Thyroid gland (tissue), 4 donors: ENCODE measurements at regions not wholly inside any gene's neighbourhood (a gene's known extent, or its start where the extent isn't known, plus 50 kb on each side); places are given as distances from the start of the nearest gene placed in this dataset.
"Not testable (repeated sequence)": the region's sequence is repeated elsewhere in the genome, so short reads cannot be mapped to it uniquely, and the experiment has no call there.

Experiments
- DNase-seq, 2 donors: peaks; one replicate each; pipeline ENCODE4 v3.0.0-alpha.2; 2019
- H3K27ac ChIP-seq, 3 donors: fragments of 200-600 bp; sonication (generic); 1 replicate in 2 of 3; 2 replicates in 1 of 3; pipeline ENCODE4 v1.5.1; 2016 to 2019; ENCODE audit warnings: mild to moderate bottlenecking in 1 of 3, moderate library complexity in 1 of 3
- H3K27me3 ChIP-seq: fragments of 200-600 bp; sonication (generic); one replicate; pipeline ENCODE4 v1.5.1; 2019
- H3K36me3 ChIP-seq, 2 donors: fragments of 200-600 bp; sonication (generic); one replicate each; pipeline ENCODE4 v1.5.1; 2016 to 2019
- H3K4me1 ChIP-seq, 2 donors: fragments of 200-600 bp; sonication (generic); one replicate each; pipeline ENCODE4 v1.5.1; 2017 to 2019
- H3K4me3 ChIP-seq, 3 donors: fragments of 200-600 bp; sonication (generic); replicated peaks in 1 of 3; 1 replicate in 2 of 3; 2 replicates in 1 of 3; pipeline ENCODE4 v1.5.1; 2016; ENCODE audit warnings: mild to moderate bottlenecking in 1 of 3
- H3K9me3 ChIP-seq: fragments of 200-600 bp; sonication (generic); one replicate; pipeline ENCODE4 v1.5.1; 2017
- POLR2A ChIP-seq, 2 donors: fragments of 450-650 bp; IDR thresholded peaks; one replicate each; pipeline ENCODE4 v1.6.1; 2017; ENCODE audit warnings: antibody characterized with exemption in 2 of 2, mild to moderate bottlenecking in 2 of 2, moderate library complexity in 1 of 2
- WGBS, 2 donors: methylation state at CpG; one replicate each; pipeline ENCODE4 v1.1.5; 2017; 5-methylcytosine and 5-hydroxymethylcytosine counted together
- intact Hi-C: fragments of 100-400 bp; cut with DNase I; formaldehyde crosslinking; loops from one replicate; pipeline ENCODE4 v1.15.1; 2023
- TF ChIP-seq, protein P1 (sequence below), 6 experiments: fragments of 200-600 bp in 3 of 6; fragments of 450-650 bp in 3 of 6; sonication (generic) in 3 of 6; IDR thresholded peaks; one replicate each; pipeline ENCODE4 v1.5.1; 2016 to 2019; ENCODE audit warnings: antibody characterized with exemption in 6 of 6, mild to moderate bottlenecking in 2 of 6, inconsistent platforms in 1 of 6, moderate library complexity in 1 of 6

DNA sequence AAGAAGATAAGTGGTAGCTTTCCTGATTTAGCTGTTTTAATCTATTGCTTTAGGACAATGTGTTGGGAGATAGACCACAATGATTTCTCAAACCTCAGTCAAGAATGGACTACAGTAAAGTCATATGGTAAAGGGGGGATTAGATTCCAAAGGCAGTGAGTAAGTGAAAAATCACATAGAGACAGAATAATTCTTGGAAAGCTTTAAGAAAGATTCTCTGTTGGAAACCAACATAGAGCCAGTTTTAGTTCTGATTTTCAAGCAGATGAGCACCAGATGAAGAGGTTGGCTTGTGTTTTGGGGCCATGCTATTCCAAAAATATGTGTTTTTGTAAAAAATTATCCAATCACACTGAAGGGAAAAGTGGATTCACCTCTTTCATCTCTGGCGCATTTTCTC is 256.8 kb upstream of the RPS23 start:
- intact Hi-C loops = no loop called here
- Histone ChIP-seq H3K36me3 (no peaks in the 10 kb centered on the region), H3K27me3 (no peaks in the 10 kb centered on the region), H3K9me3 (no peaks in the 10 kb centered on the region), H3K4me1 (no peaks in the 10 kb centered on the region), H3K4me3 (no peak overlapping the region), H3K27ac (no peak overlapping the region)
- no peak for DNase-seq
- no peak for TF ChIP-seq POLR2A (IDR thresholded peaks at IDR 0.05)
- TF ChIP-seq, protein P1, sequence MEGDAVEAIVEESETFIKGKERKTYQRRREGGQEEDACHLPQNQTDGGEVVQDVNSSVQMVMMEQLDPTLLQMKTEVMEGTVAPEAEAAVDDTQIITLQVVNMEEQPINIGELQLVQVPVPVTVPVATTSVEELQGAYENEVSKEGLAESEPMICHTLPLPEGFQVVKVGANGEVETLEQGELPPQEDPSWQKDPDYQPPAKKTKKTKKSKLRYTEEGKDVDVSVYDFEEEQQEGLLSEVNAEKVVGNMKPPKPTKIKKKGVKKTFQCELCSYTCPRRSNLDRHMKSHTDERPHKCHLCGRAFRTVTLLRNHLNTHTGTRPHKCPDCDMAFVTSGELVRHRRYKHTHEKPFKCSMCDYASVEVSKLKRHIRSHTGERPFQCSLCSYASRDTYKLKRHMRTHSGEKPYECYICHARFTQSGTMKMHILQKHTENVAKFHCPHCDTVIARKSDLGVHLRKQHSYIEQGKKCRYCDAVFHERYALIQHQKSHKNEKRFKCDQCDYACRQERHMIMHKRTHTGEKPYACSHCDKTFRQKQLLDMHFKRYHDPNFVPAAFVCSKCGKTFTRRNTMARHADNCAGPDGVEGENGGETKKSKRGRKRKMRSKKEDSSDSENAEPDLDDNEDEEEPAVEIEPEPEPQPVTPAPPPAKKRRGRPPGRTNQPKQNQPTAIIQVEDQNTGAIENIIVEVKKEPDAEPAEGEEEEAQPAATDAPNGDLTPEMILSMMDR (IDR thresholded peaks at IDR 0.05) = no peak
- 84 to 92% methylated on average over 1 of the region's 1 CpG for WGBS, 2 donors

DNA sequence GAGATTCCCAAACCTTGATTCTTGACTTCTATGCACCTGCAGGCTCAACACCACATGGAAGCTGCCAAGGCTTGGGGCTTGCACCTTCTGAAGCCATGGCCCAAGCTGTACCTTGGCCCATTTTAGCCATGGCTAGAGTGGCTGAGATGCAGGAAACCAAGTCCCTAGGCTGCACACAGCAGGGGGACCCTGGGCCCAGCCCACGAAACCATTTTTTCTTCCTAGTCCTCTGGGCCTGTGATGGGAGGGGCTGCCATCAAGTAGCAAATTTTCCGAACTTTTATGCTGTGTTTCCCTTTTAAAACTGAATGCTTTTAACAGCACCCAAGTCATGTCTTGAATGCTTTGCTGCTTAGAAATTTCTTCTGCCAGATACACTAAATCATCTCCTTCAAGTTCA is 253.9 kb upstream of the RPS23 start:
- H3K4me1 ChIP-seq, H3K36me3 ChIP-seq, H3K4me3 ChIP-seq, H3K27ac ChIP-seq, H3K27me3 ChIP-seq, H3K9me3 ChIP-seq, DNase-seq, intact Hi-C loops: not testable (repeated sequence)
- 82 to 94% methylated on average over 2 of the region's 2 CpGs for WGBS, 2 donors

DNA sequence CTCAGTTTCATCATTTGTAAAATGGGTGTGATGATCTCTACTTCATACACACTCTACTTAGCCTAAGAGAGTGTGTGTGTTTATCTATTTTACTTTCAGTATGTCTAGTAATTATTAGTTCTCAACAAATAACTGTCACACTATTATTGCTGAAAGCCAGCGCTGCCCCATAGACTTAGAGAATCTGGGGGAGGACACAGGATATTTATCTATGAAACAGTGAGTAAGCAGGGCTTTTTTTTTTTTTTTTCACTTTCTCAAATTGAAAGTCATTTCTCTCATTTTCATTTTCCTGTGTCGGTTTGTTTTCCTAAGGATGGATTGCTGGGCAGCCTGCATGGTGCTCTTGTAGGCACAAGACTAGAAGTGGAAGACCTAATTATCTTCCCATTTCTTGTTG is 248.4 kb upstream of the RPS23 start:
- TF ChIP-seq, protein P1 (IDR thresholded peaks at IDR 0.05) = no peak
- no peak for TF ChIP-seq POLR2A (IDR thresholded peaks at IDR 0.05)
- WGBS, 2 donors = 78 to 79% methylated on average over 2 of the region's 2 CpGs
- intact Hi-C loops = no loop called here
- no peak overlapping the region for H3K4me3 ChIP-seq
- H3K9me3 ChIP-seq = no peaks in the 10 kb centered on the region
- no peak overlapping the region for H3K27ac ChIP-seq
- H3K36me3 ChIP-seq = no peaks in the 10 kb centered on the region
- no peak for DNase-seq
- no peaks in the 10 kb centered on the region for H3K4me1 ChIP-seq
- H3K27me3 ChIP-seq = no peaks in the 10 kb centered on the region

- no peak for DNase-seq
- no peaks in the 10 kb centered on the region for H3K36me3 ChIP-seq
- H3K27ac ChIP-seq = no peak overlapping the region
- no peak for TF ChIP-seq POLR2A (IDR thresholded peaks at IDR 0.05)
- TF ChIP-seq, protein P1 (IDR thresholded peaks at IDR 0.05) = no peak
- WGBS, 2 donors = 86 to 91% methylated on average over 3 of the region's 3 CpGs
- H3K4me1 ChIP-seq = no peaks in the 10 kb centered on the region
- intact Hi-C loops = no loop called here
- H3K4me3 ChIP-seq = no peak overlapping the region
- no peaks in the 10 kb centered on the region for H3K27me3 ChIP-seq
- H3K9me3 ChIP-seq = no peaks in the 10 kb centered on the region
These were observed 247.5 kb upstream of the RPS23 start for GRCh38 chr5:82525626-82526025.

DNA sequence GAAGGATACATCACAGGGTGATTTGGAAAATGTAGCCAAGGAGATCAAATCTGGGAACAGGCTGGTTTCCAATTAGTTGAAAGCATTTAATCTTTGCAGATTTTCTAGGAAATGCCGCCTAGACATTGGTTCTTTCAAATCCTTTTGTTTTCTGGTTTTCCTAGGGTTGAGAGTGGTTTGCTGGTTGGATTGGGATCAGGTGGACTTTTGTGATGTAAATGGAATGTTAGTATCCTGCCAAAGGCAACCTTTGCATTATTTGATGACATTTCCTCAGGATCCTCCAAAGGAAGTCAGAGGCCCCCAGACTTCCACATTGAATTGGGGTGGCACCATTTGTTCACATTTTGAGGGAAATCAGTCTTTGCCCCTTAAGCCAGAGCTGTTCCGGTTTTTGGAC is 245.5 kb upstream of the RPS23 start:
- H3K4me1 ChIP-seq = no peaks in the 10 kb centered on the region
- no peaks in the 10 kb centered on the region for H3K27me3 ChIP-seq
- H3K4me3 ChIP-seq = no peak overlapping the region
- DNase-seq = no peak
- no peaks in the 10 kb centered on the region for H3K36me3 ChIP-seq
- no peak overlapping the region for H3K27ac ChIP-seq
- TF ChIP-seq POLR2A (IDR thresholded peaks at IDR 0.05) = no peak
- TF ChIP-seq, protein P1 (IDR thresholded peaks at IDR 0.05) = no peak
- no peaks in the 10 kb centered on the region for H3K9me3 ChIP-seq
- intact Hi-C loops = no loop called here
- 81 to 96% methylated on average over 2 of the region's 2 CpGs for WGBS, 2 donors

- TF ChIP-seq, protein P1 (IDR thresholded peaks at IDR 0.05) = no peak
- no peak for TF ChIP-seq POLR2A (IDR thresholded peaks at IDR 0.05)
- intact Hi-C loops = no loop called here
- no peak overlapping the region for H3K27ac ChIP-seq
- H3K9me3 ChIP-seq = no peaks in the 10 kb centered on the region
- H3K27me3 ChIP-seq = no peaks in the 10 kb centered on the region
- no peaks in the 10 kb centered on the region for H3K36me3 ChIP-seq
- WGBS, 2 donors = 79% methylated on average over 7 of the region's 7 CpGs
- no peak for DNase-seq
- no peaks in the 10 kb centered on the region for H3K4me1 ChIP-seq
- no peak overlapping the region for H3K4me3 ChIP-seq
These were observed 244.7 kb upstream of the RPS23 start for GRCh38 chr5:82522897-82523296.
